SK-N-MC (cell line): ENCODE measurements at regions not wholly inside any gene's neighbourhood (a gene's known extent, or its start where the extent isn't known, plus 50 kb on each side); places are given as distances from the start of the nearest gene placed in this dataset.

ENCODE experiments used
- EZH2 ChIP-seq: fragments of 200-600 bp; sonication (generic); IDR thresholded peaks from one replicate; pipeline ENCODE4 v1.6.1; 2017; ENCODE audit warnings: antibody characterized with exemption
- POLR2AphosphoS5 ChIP-seq: IDR thresholded peaks from 2 replicates; pipeline ENCODE4 v1.6.1; 2012; ENCODE audit warnings: mild to moderate bottlenecking, low read depth, low read length, borderline replicate concordance

- TF ChIP-seq EZH2 = no peak
- TF ChIP-seq POLR2AphosphoS5 = no peak
These were observed 207.1 kb downstream of the ERMARD start for GRCh38 chr6:169958510-169958909.
